ENCODE measurements at regions not wholly inside any gene's neighbourhood (a gene's known extent, or its start where the extent isn't known, plus 50 kb on each side); places are given as distances from the start of the nearest gene placed in this dataset.

DNA sequence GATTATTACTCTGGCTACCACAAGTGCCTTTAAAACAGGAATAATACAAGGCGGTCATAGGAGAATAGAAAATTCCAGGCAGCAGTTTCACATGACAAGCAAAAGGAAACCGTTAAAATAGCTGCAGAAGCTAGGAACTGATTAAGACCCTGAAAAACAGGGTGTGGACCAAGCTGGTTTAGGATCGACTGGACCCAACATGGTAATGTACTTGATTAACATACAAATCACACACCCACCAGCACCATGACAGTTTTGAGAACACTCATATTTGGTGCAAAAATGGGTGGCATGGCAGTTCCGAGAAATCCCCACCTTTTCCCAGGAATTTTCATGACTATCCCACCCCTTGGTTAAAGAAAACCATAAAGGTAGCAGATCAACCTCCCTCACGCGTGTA, 51.9 kb upstream of the TMEM163 start:
- no peak for DNase-seq

DNA sequence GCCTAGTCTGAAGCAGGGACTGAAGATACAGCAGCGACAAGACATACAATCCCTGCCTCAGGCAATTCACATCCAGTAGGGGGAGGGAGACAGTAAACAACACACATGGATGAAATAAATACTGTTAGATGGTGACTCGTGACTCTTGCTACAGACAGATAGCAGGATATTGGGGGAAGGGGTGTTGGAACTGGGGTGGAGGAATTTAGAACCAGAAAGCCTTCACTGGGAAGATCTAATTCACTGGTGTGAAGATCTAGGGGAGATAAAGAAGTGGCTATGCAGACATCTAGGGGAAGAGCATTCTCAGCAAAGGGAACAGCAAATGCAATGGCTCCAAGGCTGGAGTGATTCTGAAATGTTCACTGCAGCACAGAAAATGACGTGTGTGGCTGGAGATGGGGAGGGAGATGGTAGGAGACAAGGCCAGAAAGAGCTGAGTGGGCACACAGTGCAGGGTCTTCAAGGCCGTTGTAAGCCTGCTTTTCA, 52.6 kb upstream of the TMEM163 start:
- DNase-seq: no peak

DNA sequence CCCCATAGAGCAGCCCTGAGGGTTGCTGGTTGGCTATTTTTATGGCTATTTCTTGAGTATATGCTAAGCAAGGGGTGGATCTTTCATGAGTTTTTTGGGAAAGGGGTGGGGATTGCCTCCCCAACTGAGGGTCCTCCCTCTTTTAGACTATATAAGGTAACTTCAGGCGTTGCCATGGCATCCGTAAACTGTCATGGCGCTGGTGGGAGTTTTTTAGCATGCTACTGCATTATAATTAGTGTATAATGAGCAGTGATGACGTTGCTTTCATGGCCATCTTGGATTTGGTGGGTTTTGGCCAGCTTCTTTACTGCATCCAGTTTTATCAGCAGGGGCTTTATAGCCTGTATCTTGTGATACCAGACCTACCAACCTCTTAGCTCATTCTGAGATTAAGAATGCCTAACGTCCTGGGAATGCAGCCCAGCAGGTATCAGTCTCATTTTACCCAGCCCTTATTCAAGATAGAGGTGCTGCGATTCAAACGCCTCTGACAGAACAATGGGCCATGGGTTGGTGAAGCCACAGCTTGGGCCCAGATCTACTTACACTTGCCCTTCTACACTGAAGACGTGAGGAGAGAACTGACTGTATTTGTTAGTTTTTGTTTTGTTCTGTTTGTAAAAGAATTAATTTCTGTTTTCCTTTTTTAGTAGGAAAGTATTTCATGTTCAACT, 53.8 kb upstream of the TMEM163 start:
- DNase-seq: no peak

DNA sequence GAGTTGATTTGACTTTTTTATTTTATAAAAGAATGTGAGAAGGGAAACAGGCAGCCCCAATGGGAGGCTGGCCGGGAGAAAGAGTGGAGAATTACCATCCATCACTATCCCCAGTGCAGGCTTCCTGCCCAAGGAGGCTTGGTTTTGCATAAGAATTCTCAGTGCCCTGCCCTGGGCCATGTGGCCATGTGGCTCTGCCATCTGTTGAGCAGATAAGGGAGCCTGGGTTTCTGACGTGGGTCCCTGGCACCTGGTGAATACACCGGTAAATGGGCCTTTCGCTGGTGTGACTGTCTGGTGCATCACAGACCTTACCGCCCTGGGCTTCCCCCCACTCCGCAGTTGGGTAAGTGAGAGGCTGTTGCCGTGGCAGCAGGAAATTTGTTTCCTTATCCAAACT, 54.5 kb upstream of the TMEM163 start:
- DNase-seq: no peak

DNA sequence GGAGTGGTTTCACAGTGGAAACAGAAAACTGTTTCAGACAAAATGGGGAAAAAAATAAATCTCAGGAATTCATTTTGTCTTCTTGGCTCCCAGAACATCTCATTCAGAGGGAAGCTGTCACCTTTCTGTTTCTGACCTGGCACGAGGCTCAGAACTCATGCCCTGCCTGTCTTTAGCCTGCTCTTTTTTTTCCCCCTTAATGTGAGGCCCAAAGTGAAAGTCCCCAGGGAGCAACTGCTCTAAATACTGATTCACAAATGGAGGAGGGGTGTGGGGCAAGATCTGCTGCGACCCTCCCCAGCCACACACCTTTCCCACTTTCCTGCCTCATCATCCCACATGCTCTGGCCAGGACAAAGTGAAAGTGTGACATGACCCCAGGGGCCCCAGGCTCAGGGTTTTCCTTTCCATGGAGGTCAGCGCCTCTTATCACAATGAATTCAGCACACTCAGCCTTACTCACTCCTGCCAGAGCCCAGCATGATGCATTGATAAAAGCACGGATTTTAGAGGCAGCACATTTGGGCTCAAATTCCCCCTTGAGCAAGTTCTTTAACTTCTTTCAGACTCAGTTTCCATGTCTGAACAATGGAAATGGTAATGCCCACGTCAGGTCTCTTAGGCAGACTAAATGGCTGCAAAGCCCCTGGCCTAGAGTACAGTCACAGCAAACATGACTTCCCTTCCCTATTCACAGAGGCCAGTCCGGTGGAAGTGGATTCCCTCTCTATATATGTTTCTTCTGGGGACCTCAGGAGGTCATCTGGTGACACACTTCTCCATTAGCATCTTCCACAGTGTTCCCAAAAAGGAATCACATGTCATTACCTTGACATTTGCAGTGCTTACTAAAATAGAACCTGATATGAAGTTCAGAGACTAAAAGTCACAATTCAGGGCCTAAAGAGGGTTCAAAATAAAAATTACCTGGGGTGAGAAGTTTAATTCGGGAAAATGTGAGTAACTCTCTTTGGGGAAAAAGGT, 55.3 kb upstream of the TMEM163 start:
- no peak for DNase-seq

DNA sequence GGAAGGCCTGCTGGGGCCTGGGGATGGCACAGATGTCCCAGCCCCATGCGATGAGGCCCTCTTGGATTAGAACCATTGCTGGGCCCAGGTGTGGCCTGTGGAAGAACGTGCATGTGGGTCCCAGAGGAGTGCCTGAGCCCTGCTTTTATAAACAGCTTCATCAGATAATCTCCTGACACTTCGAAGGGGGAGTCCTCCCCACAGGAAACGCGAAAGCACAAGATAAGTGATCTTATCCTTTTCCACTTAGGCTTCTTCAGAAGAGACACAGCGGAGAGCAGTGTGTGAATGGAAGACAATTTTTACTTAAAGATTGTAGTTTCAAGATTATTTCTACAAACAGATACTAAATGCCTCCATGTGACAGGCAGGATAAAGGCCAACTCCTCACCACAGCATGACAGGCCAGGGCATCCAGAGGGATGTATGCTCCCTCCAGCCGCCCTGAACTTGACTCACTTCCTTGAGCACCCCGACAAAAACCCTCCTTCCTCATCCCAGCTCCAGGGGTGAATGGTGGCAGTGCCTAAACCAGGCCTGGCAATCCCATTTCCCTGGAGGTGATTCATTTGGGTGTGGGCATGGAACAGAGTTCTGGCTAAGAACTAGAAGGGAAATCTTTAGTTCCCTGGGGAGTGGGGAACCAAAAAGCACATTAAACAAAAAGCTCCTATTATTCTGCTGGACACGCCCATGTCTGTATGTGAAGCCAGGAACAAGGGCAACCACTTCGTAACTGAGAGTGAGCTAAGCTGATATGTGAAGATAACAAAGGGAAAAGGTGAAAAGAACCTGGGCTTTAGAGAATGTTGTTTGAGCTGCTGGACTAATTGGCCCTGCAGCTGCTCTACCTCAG, 56.2 kb upstream of the TMEM163 start:
- no peak for DNase-seq

DNA sequence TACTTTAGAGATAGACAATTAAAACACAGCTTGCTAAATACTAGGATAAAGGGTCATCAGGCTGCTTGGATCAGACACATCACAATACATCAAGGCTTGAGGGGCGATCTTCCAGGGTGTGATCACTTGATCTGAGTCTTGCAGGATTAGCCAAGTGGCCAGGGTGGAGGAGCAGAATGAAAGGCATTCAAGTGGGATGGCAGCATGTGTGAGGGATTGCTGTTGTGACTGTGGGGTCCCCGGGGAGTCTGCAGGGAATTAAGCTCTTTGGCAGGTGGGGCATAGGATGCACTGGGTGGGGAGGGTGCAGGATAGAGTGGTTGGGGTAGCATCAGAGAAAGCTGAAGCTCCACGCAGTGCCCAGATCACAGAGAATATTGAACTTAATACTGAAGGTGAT, 58.0 kb upstream of the TMEM163 start:
- DNase-seq: no peak

DNA sequence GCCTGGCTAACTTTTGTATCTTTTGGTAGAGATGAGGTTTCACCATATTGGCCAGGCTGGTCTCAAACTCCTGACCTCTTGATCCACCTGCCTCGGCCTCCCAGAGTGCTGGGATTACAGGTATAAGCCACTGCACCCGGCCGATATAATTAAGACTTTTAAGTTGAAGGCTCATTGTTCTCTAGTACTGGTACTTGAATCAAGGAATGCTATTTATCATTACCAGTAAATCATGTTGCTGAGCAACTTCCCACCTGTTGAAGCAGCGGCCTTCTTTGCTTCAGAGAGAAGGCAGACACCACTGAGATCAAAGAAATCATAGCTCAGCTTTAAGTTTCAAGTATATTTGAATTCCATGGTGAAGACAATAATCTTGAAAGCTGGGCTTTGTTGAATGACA, 58.8 kb upstream of the TMEM163 start:
- DNase-seq: no peak

DNA sequence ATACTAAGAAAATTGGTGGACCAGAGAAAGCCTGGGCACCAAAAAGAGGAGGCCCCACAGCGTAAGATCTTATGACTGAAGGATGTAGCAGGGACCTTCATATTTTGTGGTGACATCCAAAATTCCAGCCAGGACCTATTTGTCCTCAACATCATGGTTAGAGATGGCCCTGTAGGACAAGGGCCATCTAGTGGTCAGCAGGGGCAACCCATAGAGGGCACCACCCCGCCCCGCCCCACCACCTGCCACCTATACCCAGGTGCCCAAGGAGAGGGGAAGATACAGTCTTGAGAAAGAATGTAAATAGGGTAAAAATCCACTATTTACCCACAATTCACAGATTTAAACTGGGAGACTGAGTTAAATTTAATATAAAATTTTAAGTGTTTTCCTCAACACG, 59.6 kb upstream of the TMEM163 start:
- no peak for DNase-seq

DNA sequence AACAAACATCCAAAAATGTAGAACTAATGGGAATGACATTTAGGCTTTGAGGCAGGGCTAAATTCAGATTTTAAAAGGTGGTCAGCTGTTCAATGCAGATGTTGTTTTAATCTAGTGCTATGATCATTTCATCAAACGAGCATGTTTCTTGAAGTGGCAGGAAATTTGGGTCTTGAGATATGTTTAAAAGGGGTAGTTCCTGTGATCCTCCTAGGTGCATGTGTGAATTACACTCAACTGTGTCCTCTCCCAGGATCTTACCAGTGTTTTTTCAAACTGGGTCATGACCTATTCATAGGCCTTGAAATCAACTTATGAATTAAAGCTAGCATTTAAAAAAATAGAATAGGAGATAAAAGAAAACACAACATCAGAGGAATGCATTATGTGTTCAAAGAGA, 57.4 kb upstream of the ACMSD start:
- DNase-seq: no peak

DNA sequence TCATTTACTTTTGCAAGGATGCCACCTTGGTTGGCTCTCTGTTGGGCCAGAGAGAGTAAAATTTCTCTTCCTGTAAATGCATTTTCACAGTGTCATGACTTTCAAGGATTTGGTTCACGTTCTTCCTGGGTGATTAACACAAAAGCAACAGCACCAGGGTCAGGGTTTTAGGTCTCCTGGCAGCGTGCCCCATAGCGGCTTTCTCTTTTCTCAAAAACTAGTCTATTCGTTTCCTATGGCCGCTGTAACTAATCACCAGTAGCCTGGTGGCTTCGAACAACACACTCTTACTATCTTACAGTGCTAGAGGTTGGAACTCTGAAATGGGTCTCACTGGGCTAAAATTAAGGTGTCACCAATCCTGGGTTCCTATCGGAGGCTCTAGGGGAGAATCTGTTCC, 56.3 kb upstream of the ACMSD start:
- no peak for DNase-seq

DNA sequence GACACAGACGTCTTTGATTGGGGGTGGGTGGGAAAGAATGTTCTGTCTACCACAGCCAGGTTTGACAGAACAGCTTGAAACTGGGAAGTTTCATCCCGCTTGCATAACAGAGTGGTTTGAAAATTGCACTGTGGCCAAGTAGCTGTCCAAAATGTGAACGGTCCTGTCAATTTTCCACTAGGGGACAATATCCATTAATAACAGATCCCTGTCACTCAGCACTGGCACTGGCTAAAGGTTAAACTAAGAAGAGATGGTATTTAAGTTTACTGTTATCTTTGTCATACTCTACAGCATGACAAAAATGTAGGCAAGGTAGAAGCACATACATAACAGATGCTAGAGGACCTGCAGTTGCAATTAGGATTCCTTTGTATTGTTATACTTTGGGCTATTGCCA, 55.6 kb upstream of the ACMSD start:
- DNase-seq: peak; percentile 76 to 85

DNA sequence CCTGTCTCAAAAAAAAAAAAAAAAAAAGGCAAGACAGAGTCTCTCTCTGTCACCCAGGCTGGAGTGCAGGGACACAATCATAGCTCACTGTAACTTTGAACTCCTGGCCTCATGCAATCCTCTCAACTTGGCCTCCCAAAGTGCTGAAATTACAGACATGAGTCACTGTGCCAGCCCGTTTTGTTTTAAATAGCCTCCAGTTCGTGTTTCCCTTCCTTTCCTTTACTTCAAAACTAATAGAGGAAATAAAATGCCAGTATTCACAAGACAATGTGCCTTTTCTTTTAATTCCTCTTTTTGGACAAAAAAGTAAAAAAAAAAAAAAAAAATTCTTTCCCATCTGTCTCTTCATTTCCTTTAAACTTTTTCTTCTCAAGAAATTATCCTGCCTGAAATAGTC, 54.5 kb upstream of the ACMSD start:
- DNase-seq: peak; percentile 69 to 87

DNA sequence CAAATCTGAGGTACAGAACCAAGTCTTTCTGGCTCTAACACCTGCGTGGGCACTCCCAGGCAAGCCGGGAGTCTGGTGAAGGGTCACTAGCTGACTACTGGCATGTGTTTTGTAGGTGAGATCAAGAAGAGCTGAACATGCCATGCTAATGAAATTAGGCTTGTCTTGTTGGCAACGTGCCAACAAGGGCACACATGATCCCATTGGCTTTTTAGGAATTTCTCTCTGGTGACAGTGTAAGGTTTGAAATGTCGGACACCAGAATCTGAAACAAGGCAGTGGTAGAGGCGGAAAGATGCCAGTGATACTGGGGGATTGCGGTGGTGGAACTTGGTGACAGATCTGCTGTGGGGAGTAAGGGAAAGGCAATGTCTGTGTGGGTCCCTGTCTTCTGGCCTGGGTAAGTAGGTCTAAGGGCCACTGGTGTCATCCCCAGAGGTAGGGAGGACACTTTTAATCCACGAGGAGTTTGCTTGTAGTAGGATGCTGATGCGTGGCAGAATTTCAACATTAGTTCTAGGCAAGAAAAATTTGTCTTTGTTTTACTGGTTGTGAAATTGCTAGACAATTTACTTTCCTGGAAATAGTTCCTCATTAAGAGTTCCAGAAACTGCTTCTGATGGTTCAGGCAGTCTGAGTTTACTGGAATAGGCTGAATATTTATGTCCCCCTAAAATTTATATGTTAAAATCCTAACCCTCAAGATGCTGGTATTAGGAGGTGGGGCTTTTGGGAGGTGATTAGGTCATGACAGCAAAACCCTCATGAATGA, 52.6 kb upstream of the ACMSD start:
- peak; percentile 48 to 84 for DNase-seq

DNA sequence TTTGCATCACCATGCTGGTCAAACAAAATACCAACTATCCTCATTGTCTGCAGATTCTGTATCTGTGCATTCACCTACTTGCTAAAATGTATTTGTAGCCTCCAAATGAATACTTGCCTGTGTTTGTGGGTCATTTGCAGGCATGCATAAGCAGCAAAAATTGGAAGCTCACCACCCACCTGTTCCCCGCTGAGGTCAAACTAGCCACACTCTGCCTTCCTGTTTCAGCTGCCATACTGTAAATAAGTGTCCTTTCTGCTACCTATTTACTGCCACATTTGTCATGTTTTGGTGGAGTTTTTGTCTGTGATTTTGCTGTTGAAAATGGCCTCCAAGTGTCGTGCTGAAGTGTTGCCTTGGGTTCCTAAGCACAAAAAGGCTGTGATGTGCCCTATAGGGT, 50.0 kb upstream of the ACMSD start:
- peak in 1 of 2 donors; percentile 18 for DNase-seq

All from inflammatory macrophage (primary cell).